GM12878 (cell line): ENCODE measurements at regions not wholly inside any gene's neighbourhood (a gene's known extent, or its start where the extent isn't known, plus 50 kb on each side); places are given as distances from the start of the nearest gene placed in this dataset.

ENCODE experiments used
- ATAC-seq: fragments of 200-7000 bp; cut with Tn5 transposase; 3 replicates; pipeline ENCODE4 v1.9.1; 2020; ENCODE audit warnings: mild to moderate bottlenecking, moderate library complexity
- BruUV-seq: library from RNA; stranded (reverse); fragments of 400-500 nt; replicated peaks from 2 replicates; lab custom pipeline; 2021; lab: Mats Ljungman, UMichigan
- CTCF ChIA-PET: fragments of 300-600 bp; sonication (Branson Sonifier 250); formaldehyde crosslinking; extraction: SDS; loops from one replicate; lab custom pipeline; 2021; ENCODE audit warnings: inconsistent platforms; lab: Yijun Ruan, JAX
- POLR2A ChIA-PET: fragments of 350-600 bp; formaldehyde crosslinking; extraction: SDS; loops from one replicate; lab custom pipeline; 2021; ENCODE audit warnings: inconsistent platforms; lab: Charles Lee
- RAD21 ChIA-PET: fragments of 300-600 bp; sonication (Branson Sonifier 250); formaldehyde crosslinking; loops from one replicate; lab custom pipeline; 2023; ENCODE audit warnings: antibody characterized with exemption; ENCODE audit not compliant: unreplicated experiment; lab: Charles Lee
- SMC1A ChIA-PET: fragments of 300-600 bp; sonication (Branson Sonifier 250); formaldehyde crosslinking; loops from one replicate; lab custom pipeline; 2023; ENCODE audit not compliant: unreplicated experiment, uncharacterized antibody; lab: Charles Lee
- DNase-seq: peaks from one replicate; pipeline ENCODE4 v3.0.0-alpha.2; 2011; ENCODE audit warnings: low read depth, low spot score
- FAIRE-seq: peaks from 3 replicates; lab custom pipeline; 2011; peaks lifted over from hg19 to GRCh38; lab: Jason Lieb, UNC
- H2AFZ ChIP-seq: 2 replicates; pipeline ENCODE4 v1.6.0; 2011; ENCODE audit warnings: low read depth, low read length, control low read depth; ENCODE audit not compliant: control insufficient read depth
- H3K27ac ChIP-seq: 2 replicates; pipeline ENCODE4 v1.5.1; 2011; ENCODE audit warnings: control low read depth; ENCODE audit not compliant: control insufficient read depth, insufficient read depth
- H3K27me3 ChIP-seq, 2 experiments: replicated peaks in 1 of 2; 2 replicates each; pipeline versions ENCODE4 v1.6.0 to v1.6.1; 2011; ENCODE audit warnings: low read length in 1 of 2; ENCODE audit not compliant: control insufficient read depth in 2 of 2, insufficient read depth in 2 of 2
- H3K36me3 ChIP-seq, 2 experiments: 2 replicates each; pipeline ENCODE4 v1.5.1; 2011; ENCODE audit warnings: low read length in 1 of 2; ENCODE audit not compliant: control insufficient read depth in 2 of 2, insufficient read depth in 2 of 2
- H3K4me1 ChIP-seq: 2 replicates; pipeline ENCODE4 v1.6.1; 2011; ENCODE audit warnings: mild to moderate bottlenecking, low read length, moderate library complexity, mixed read lengths; ENCODE audit not compliant: control insufficient read depth, insufficient read depth
- H3K4me2 ChIP-seq: 2 replicates; pipeline ENCODE4 v1.6.0; 2011; ENCODE audit warnings: control low read depth; ENCODE audit not compliant: control insufficient read depth, insufficient read depth
- H3K4me3 ChIP-seq: fragments of 200-600 bp; sonication (generic); 2 replicates; pipeline ENCODE4 v1.5.1; 2016
- H3K79me2 ChIP-seq: 2 replicates; pipeline ENCODE4 v1.6.0; 2011; ENCODE audit warnings: low read length; ENCODE audit not compliant: control insufficient read depth, insufficient read depth
- H3K9ac ChIP-seq: 2 replicates; pipeline ENCODE4 v1.8.0; 2011; ENCODE audit warnings: low read length, control low read depth, mixed read lengths; ENCODE audit not compliant: control insufficient read depth, insufficient read depth
- H3K9me3 ChIP-seq: replicated peaks from 3 replicates; pipeline ENCODE4 v1.5.1; 2011; ENCODE audit warnings: mild to moderate bottlenecking, low read length; ENCODE audit not compliant: control insufficient read depth, insufficient read depth
- H4K20me1 ChIP-seq: 2 replicates; pipeline ENCODE4 v1.6.0; 2011; ENCODE audit not compliant: control insufficient read depth, insufficient read depth
- ASH2L ChIP-seq: fragments of 300-600, 200-600 bp; sonication (generic); IDR thresholded peaks from 2 replicates; pipeline ENCODE4 v1.6.1; 2017; ENCODE audit warnings: low read depth, mild to moderate bottlenecking, borderline replicate concordance
- DPF2 ChIP-seq: fragments of 450-650 bp; IDR thresholded peaks from 2 replicates; pipeline ENCODE4 v1.6.1; 2017; ENCODE audit warnings: mild to moderate bottlenecking
- GABPA ChIP-seq: IDR thresholded peaks from 2 replicates; pipeline ENCODE4 v1.6.1; 2014; ENCODE audit warnings: antibody characterized with exemption, low read depth, mild to moderate bottlenecking, inconsistent platforms
- IRF3 ChIP-seq: fragments of 450-650 bp; IDR thresholded peaks from 2 replicates; pipeline ENCODE4 v1.6.1; 2014; ENCODE audit warnings: mild to moderate bottlenecking
- MAX ChIP-seq: IDR thresholded peaks from 2 replicates; pipeline ENCODE4 v1.6.1; 2012; ENCODE audit warnings: low read depth, low read length, improper control_type of control experiment
- MEF2A ChIP-seq: IDR thresholded peaks from 2 replicates; pipeline ENCODE4 v1.6.1; 2011; ENCODE audit warnings: low read depth, mild to moderate bottlenecking, low read length, moderate library complexity; ENCODE audit not compliant: insufficient read depth
- NR2C1 ChIP-seq: fragments of 450-650 bp; IDR thresholded peaks from 2 replicates; pipeline ENCODE4 v1.6.1; 2017; ENCODE audit warnings: antibody characterized with exemption, mild to moderate bottlenecking, moderate library complexity
- PBX3 ChIP-seq: IDR thresholded peaks from 2 replicates; pipeline ENCODE4 v1.6.1; 2011; ENCODE audit warnings: mild to moderate bottlenecking, low read depth, low read length, moderate library complexity; ENCODE audit not compliant: insufficient replicate concordance
- PKNOX1 ChIP-seq: fragments of 450-650 bp; IDR thresholded peaks from 2 replicates; pipeline ENCODE4 v1.6.1; 2016; ENCODE audit warnings: mild to moderate bottlenecking
- RBBP5 ChIP-seq: fragments of 200-600 bp; sonication (generic); conservative IDR thresholded peaks from 2 replicates; pipeline ENCODE4 v1.6.1; 2016
- SKIL ChIP-seq: fragments of 450-650 bp; IDR thresholded peaks from 2 replicates; pipeline ENCODE4 v1.6.1; 2017; ENCODE audit warnings: mild to moderate bottlenecking, low read depth, inconsistent platforms; ENCODE audit not compliant: poor library complexity, severe bottlenecking
- ZBED1 ChIP-seq: IDR thresholded peaks from 2 replicates; pipeline ENCODE4 v1.6.1; 2016; ENCODE audit warnings: borderline replicate concordance
- ZNF274 ChIP-seq: IDR thresholded peaks from one replicate; pipeline ENCODE4 v1.8.0; 2011; ENCODE audit not compliant: insufficient read length, insufficient read depth
- ZNF622 ChIP-seq: fragments of 450-650 bp; IDR thresholded peaks from 2 replicates; pipeline ENCODE4 v1.6.1; 2017; ENCODE audit warnings: mild to moderate bottlenecking, inconsistent platforms
- ZSCAN29 ChIP-seq: fragments of 450-650 bp; IDR thresholded peaks from 2 replicates; pipeline ENCODE4 v1.6.1; 2017; ENCODE audit warnings: mild to moderate bottlenecking, moderate library complexity
- WGBS: methylation state at CpG from one replicate; pipeline ENCODE4 v1.1.6; 2016; ENCODE audit warnings: low lambda C conversion rate; ENCODE audit not compliant: insufficient replicate concordance, insufficient coverage; ENCODE audit errors: missing lambda C conversion rate; 5-methylcytosine and 5-hydroxymethylcytosine counted together
- in situ Hi-C: fragments of 300-500 bp; cut with MboI; formaldehyde crosslinking; loops from 9 replicates; pipeline ENCODE4 v1.14.3; 2018; ENCODE audit warnings: mixed read lengths
- intact Hi-C: fragments of 100-400 bp; cut with micrococcal nuclease; formaldehyde crosslinking; loops from one replicate; pipeline ENCODE4 v1.14.2; 2022; ENCODE audit not compliant: unreplicated experiment
- TF ChIP-seq, protein P1 (sequence below): fragments of 450-650 bp; conservative IDR thresholded peaks from 2 replicates; pipeline ENCODE4 v1.6.1; 2017; ENCODE audit warnings: mild to moderate bottlenecking, moderate library complexity
- TF ChIP-seq, protein P2 (sequence below): fragments of 450-650 bp; IDR thresholded peaks from 2 replicates; pipeline ENCODE4 v1.6.1; 2016; ENCODE audit warnings: mild to moderate bottlenecking

DNA sequence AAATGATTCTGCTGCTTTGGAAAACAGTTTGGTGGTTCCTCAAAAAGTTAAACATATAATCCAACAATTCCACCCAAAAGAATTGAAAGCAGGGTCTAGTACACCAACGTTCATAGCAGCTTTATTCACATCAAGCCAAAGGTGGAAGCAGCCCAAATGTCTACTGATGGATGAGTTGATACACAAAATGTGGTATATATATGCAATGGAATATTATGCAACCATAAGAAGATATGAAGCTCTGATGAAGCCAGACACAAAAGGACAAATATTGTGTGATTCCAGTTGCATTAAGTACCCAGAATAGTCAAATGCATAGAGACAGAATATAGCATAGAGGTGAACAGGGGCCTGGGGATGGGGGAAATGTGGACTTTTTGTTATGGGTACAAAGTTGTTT lies 269.3 kb downstream of the METTL4 start:
- no peak overlapping the region for H3K4me3 ChIP-seq
- ATAC-seq (no peak), FAIRE-seq (no peak), DNase-seq (no peak)
- H3K9me3 ChIP-seq = no peaks in the 10 kb centered on the region
- H3K4me2 ChIP-seq = no peak overlapping the region
- in situ Hi-C loops = no loop called here
- H3K4me1 ChIP-seq = no peaks in the 10 kb centered on the region
- H3K79me2 ChIP-seq = no peaks in the 10 kb centered on the region
- WGBS = 0% methylated on average over 1 of the region's 1 CpG
- BruUV-seq = no TSS peak
- SMC1A ChIA-PET = no interaction called here
- no peaks in the 10 kb centered on the region for H3K36me3 ChIP-seq
- H4K20me1 ChIP-seq = no peaks in the 10 kb centered on the region
- H3K9ac ChIP-seq = no peak overlapping the region
- CTCF ChIA-PET = no interaction called here
- RAD21 ChIA-PET = no interaction called here
- no peak overlapping the region for H2AFZ ChIP-seq
- H3K27me3 ChIP-seq = no peaks in the 10 kb centered on the region
- H3K27ac ChIP-seq = no peak overlapping the region
- intact Hi-C loops = no loop called here
- POLR2A ChIA-PET = no interaction called here
- no peak for TF ChIP-seq SKIL
- TF ChIP-seq ZNF274 = no peak
- TF ChIP-seq, protein P1, sequence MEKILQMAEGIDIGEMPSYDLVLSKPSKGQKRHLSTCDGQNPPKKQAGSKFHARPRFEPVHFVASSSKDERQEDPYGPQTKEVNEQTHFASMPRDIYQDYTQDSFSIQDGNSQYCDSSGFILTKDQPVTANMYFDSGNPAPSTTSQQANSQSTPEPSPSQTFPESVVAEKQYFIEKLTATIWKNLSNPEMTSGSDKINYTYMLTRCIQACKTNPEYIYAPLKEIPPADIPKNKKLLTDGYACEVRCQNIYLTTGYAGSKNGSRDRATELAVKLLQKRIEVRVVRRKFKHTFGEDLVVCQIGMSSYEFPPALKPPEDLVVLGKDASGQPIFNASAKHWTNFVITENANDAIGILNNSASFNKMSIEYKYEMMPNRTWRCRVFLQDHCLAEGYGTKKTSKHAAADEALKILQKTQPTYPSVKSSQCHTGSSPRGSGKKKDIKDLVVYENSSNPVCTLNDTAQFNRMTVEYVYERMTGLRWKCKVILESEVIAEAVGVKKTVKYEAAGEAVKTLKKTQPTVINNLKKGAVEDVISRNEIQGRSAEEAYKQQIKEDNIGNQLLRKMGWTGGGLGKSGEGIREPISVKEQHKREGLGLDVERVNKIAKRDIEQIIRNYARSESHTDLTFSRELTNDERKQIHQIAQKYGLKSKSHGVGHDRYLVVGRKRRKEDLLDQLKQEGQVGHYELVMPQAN = no peak
- no peak for TF ChIP-seq GABPA
- TF ChIP-seq PBX3 = no peak
- TF ChIP-seq NR2C1 = no peak
- TF ChIP-seq, protein P2, sequence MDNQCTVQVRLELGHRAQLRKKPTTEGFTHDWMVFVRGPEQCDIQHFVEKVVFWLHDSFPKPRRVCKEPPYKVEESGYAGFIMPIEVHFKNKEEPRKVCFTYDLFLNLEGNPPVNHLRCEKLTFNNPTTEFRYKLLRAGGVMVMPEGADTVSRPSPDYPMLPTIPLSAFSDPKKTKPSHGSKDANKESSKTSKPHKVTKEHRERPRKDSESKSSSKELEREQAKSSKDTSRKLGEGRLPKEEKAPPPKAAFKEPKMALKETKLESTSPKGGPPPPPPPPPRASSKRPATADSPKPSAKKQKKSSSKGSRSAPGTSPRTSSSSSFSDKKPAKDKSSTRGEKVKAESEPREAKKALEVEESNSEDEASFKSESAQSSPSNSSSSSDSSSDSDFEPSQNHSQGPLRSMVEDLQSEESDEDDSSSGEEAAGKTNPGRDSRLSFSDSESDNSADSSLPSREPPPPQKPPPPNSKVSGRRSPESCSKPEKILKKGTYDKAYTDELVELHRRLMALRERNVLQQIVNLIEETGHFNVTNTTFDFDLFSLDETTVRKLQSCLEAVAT = no peak
- TF ChIP-seq ASH2L = no peak
- no peak for TF ChIP-seq MEF2A
- TF ChIP-seq ZBED1 = no peak
- TF ChIP-seq MAX = no peak
- TF ChIP-seq IRF3 = no peak
- no peak for TF ChIP-seq ZNF622
- no peak for TF ChIP-seq PKNOX1
- TF ChIP-seq RBBP5 = no peak
- no peak for TF ChIP-seq DPF2
- TF ChIP-seq ZSCAN29 = no peak
